Right lobe of liver (tissue), 4 donors: ENCODE measurements at regions not wholly inside any gene's neighbourhood (a gene's known extent, or its start where the extent isn't known, plus 50 kb on each side); places are given as distances from the start of the nearest gene placed in this dataset.

Source experiments
- POLR2A ChIP-seq: fragments of 450-650 bp; IDR thresholded peaks from one replicate; pipeline ENCODE4 v1.6.1; 2017; ENCODE audit warnings: antibody characterized with exemption, mild to moderate bottlenecking
- TF ChIP-seq, protein P1 (sequence below), 4 donors: fragments of 200-600 bp in 3 of 4; fragments of 450-650 bp in 1 of 4; IDR thresholded peaks; one replicate each; pipeline versions ENCODE4 v1.5.1 to v1.8.0; 2016 to 2022; ENCODE audit warnings: antibody characterized with exemption in 4 of 4, mild to moderate bottlenecking in 2 of 4
- donor health status: DM: no; HTN: no; CAD: no.
- donor health status: DM: no; HTN: no; CAD: no.
- donor health status: DM: no; HTN: yes; CAD: no.

DNA sequence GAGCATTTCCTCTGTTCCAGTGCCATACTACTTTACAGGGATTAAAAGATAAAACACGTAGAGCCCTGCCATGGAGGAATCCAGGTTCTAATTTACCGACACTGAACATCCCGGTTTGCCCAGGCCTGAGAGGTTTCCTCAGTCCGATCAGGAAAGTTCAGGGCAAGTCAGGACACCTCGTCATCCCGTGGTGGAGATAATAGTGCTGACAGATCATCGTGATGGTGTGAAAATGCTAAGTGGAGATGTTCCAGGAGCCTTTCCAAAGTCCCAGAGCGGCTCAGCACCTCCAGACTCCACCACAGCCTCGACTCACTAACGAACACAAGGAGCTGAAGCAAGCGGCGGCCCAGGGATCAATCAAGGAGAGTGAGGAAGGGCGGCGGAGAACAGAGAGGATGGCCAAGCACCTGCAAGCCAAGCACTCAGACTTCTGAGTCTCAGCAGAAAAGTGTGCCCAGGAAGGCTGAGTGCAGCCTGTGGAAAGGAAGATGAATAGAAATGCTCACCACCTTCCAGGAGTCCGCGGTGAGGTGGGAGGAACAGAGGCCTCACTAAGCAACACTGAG, 103.7 kb upstream of the VWC2 start:
- TF ChIP-seq POLR2A, result no peak
- TF ChIP-seq, protein P1, sequence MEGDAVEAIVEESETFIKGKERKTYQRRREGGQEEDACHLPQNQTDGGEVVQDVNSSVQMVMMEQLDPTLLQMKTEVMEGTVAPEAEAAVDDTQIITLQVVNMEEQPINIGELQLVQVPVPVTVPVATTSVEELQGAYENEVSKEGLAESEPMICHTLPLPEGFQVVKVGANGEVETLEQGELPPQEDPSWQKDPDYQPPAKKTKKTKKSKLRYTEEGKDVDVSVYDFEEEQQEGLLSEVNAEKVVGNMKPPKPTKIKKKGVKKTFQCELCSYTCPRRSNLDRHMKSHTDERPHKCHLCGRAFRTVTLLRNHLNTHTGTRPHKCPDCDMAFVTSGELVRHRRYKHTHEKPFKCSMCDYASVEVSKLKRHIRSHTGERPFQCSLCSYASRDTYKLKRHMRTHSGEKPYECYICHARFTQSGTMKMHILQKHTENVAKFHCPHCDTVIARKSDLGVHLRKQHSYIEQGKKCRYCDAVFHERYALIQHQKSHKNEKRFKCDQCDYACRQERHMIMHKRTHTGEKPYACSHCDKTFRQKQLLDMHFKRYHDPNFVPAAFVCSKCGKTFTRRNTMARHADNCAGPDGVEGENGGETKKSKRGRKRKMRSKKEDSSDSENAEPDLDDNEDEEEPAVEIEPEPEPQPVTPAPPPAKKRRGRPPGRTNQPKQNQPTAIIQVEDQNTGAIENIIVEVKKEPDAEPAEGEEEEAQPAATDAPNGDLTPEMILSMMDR (IDR thresholded peaks at IDR 0.05), result no peak
